ENCODE measurements at regions not wholly inside any gene's neighbourhood (a gene's known extent, or its start where the extent isn't known, plus 50 kb on each side); places are given as distances from the start of the nearest gene placed in this dataset.

- Histone ChIP-seq H3K27ac (replicated peaks in 1 of 4) (no peak overlapping the region), H3K27me3 (no peaks in the 10 kb centered on the region), H3K36me3 (no peaks in the 10 kb centered on the region), H3K4me1 (no peaks in the 10 kb centered on the region), H3K4me3 (no peak overlapping the region), H3K9me3 (no peaks in the 10 kb centered on the region)
- DNase-seq (ENCODE audit: extremely low spot score), result no peak
- intact Hi-C loops (cut with DNase I), result no loop called here
- WGBS, result 70% methylated on average over 5 of the region's 5 CpGs
- TF ChIP-seq POLR2AphosphoS5 (IDR thresholded peaks at IDR 0.05), result no peak
- TF ChIP-seq POLR2A (IDR thresholded peaks at IDR 0.05; ENCODE audit: low read depth), result no peak
- no peak for TF ChIP-seq CTCF (IDR thresholded peaks at IDR 0.05)
- no peak for TF ChIP-seq EP300 (IDR thresholded peaks at IDR 0.05)
These were observed 1266.8 kb upstream of the PCDH7 start for GRCh38 chr4:29453303-29453820.

GRCh38 chr4:29459926-29460325, 1260.2 kb upstream of the PCDH7 start:
- H3K9me3 ChIP-seq, result no peaks in the 10 kb centered on the region
- H3K27ac ChIP-seq (replicated peaks in 1 of 4), result no peak overlapping the region
- WGBS, result 83% methylated on average over 3 of the region's 3 CpGs
- DNase-seq (ENCODE audit: extremely low spot score), result no peak
- intact Hi-C loops (cut with DNase I), result no loop called here
- H3K27me3 ChIP-seq, result no peaks in the 10 kb centered on the region
- no peak overlapping the region for H3K4me3 ChIP-seq
- H3K4me1 ChIP-seq, result no peaks in the 10 kb centered on the region
- TF ChIP-seq POLR2A (IDR thresholded peaks at IDR 0.05; ENCODE audit: low read depth) (no peak), POLR2AphosphoS5 (IDR thresholded peaks at IDR 0.05) (no peak), EP300 (IDR thresholded peaks at IDR 0.05) (no peak), CTCF (IDR thresholded peaks at IDR 0.05) (no peak)
- H3K36me3 ChIP-seq, result no peaks in the 10 kb centered on the region

GRCh38 chr4:29467044-29467717, 1253.0 kb upstream of the PCDH7 start:
- intact Hi-C loops (cut with DNase I), result no loop called here
- WGBS, result 37% methylated on average over 1 of the region's 1 CpG

More at GRCh38 chr4:29467044-29467717, 1253.0 kb upstream of the PCDH7 start:
- DNase-seq (ENCODE audit: extremely low spot score), result no peak
- Histone ChIP-seq H3K36me3 (no peaks in the 10 kb centered on the region), H3K4me1 (no peaks in the 10 kb centered on the region), H3K27ac (replicated peaks in 1 of 4) (no peak overlapping the region), H3K4me3 (no peak overlapping the region), H3K9me3 (no peaks in the 10 kb centered on the region), H3K27me3 (no peaks in the 10 kb centered on the region)
- TF ChIP-seq EP300 (IDR thresholded peaks at IDR 0.05), result no peak
- TF ChIP-seq CTCF (IDR thresholded peaks at IDR 0.05), result no peak
- TF ChIP-seq POLR2A (IDR thresholded peaks at IDR 0.05; ENCODE audit: low read depth), result no peak
- no peak for TF ChIP-seq POLR2AphosphoS5 (IDR thresholded peaks at IDR 0.05)

Small RNAs in the stretch of these regions (small RNA-seq; reads per million reads assigned to genes)
- 0 reads per million in 3 donors for gene RF00019
- gene RN7SL101P, result 0 reads per million in 3 donors

Measured in esophagus muscularis mucosa (tissue), 4 donors.